ENCODE measurements at regions not wholly inside any gene's neighbourhood (a gene's known extent, or its start where the extent isn't known, plus 50 kb on each side); places are given as distances from the start of the nearest gene placed in this dataset.

DNA sequence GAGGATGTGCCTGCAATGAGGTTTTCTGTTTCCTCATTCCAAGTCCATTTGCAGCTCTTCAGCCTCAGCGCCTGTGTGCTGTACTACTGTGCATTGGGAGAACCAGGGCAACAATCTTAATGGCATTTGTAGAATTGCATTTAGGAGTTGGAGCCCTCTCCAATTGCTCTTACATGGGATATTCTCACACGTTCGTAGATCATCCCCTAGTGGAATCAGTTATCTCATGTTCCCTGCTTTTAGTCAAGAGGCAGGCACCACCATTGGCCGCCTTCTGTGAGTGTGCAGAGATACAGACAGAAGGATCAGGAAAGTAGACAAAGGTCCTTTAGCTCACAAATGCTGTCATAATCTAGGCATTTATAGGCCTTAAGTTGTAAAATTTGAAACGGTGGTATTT lies 84.2 kb upstream of the RGS17 start:
- ChIA-PET CTCF (ENCODE audit: low intra/inter-chr PET ratio, low total read pairs) (no interaction called here), POLR2A (no interaction called here)
- no peak for TF ChIP-seq BRD4 (CRISPR knock-in tag; IDR thresholded peaks at IDR 0.05)
- WGBS (ENCODE audit: low lambda C conversion rate), result 3% methylated on average over 5 of the region's 5 CpGs
- no peak for FAIRE-seq
- peak; percentile 32; the same call in 1 of the 3 replicates for ATAC-seq
- Histone ChIP-seq H3K27me3 (ENCODE audit: control insufficient read depth in 1 of 2, insufficient read depth in 2 of 2, low read length in 2 of 2) (no peaks in the 10 kb centered on the region), H3K27ac (ENCODE audit: extremely low read length, insufficient read depth, low read length) (no peak overlapping the region), H3K4me1 (ENCODE audit: insufficient read depth, low read length) (no peaks in the 10 kb centered on the region), H2AFZ (ENCODE audit: low read length) (no peak overlapping the region), H3K36me3 (replicated peaks in 1 of 2; ENCODE audit: control insufficient read depth in 1 of 2, insufficient read depth in 2 of 2, low read length in 2 of 2) (no peaks in the 10 kb centered on the region), H3K9me3 (ENCODE audit: low read length) (no peaks in the 10 kb centered on the region), H3K4me2 (ENCODE audit: low read depth, low read length) (no peak overlapping the region), H3K9ac (ENCODE audit: insufficient read depth, low read depth, low read length) (no peak overlapping the region), H3K79me2 (ENCODE audit: insufficient read depth, low read length) (no peaks in the 10 kb centered on the region), H4K20me1 (ENCODE audit: insufficient read depth, low read length) (no peaks in the 10 kb centered on the region), H3K4me3 (replicated peaks in 1 of 3; ENCODE audit: insufficient read depth in 1 of 3, low read depth in 2 of 3, low read length in 3 of 3) (no peak overlapping the region)
- intact Hi-C loops (cut with micrococcal nuclease; ENCODE audit: unreplicated experiment) (no loop called here), in situ Hi-C loops (cut with HindIII; ENCODE audit: extremely low pct_ligation_motif_present, low pct_unique_long_range_greater_than_20kb) (no loop called here)
- BruUV-seq (replicated peaks), result no TSS peak
- DNase-seq (ENCODE audit: low spot score), result no peak

DNA sequence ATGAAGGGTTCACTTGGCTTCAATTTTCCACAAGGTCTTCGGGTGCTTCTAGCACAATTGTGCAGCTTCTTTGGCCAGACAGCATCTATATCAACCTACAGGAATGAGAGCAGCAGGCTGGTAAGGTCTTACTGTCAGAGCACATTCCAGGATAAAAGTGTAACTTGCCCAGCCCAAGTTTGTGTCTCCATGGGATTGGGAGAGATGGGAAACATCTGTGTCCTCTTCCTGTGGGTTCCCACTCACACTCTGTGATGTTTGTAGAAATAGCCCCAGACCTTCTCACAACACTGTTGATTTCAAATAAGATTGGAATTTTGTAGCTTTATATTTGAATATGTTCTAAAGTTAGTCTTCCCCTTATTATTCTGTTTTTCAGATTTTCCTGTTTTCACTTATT lies 83.4 kb upstream of the RGS17 start:
- ATAC-seq (no peak), FAIRE-seq (no peak), DNase-seq (ENCODE audit: low spot score) (no peak)
- CTCF ChIA-PET (ENCODE audit: low intra/inter-chr PET ratio, low total read pairs), result no interaction called here
- WGBS (ENCODE audit: low lambda C conversion rate), result 0% methylated on average over 1 of the region's 1 CpG
- no peaks in the 10 kb centered on the region for H3K9me3 ChIP-seq (ENCODE audit: low read length)
- no peak overlapping the region for H3K9ac ChIP-seq (ENCODE audit: insufficient read depth, low read depth, low read length)
- H2AFZ ChIP-seq (ENCODE audit: low read length), result no peak overlapping the region
- H4K20me1 ChIP-seq (ENCODE audit: insufficient read depth, low read length), result no peaks in the 10 kb centered on the region
- POLR2A ChIA-PET, result no interaction called here
- no peak overlapping the region for H3K4me2 ChIP-seq (ENCODE audit: low read depth, low read length)
- no peaks in the 10 kb centered on the region for H3K27me3 ChIP-seq (ENCODE audit: control insufficient read depth in 1 of 2, insufficient read depth in 2 of 2, low read length in 2 of 2)
- intact Hi-C loops (cut with micrococcal nuclease; ENCODE audit: unreplicated experiment), result no loop called here
- no peak overlapping the region for H3K4me3 ChIP-seq (replicated peaks in 1 of 3; ENCODE audit: insufficient read depth in 1 of 3, low read depth in 2 of 3, low read length in 3 of 3)
- no TSS peak for BruUV-seq (replicated peaks)
- H3K4me1 ChIP-seq (ENCODE audit: insufficient read depth, low read length), result no peaks in the 10 kb centered on the region
- no peaks in the 10 kb centered on the region for H3K36me3 ChIP-seq (replicated peaks in 1 of 2; ENCODE audit: control insufficient read depth in 1 of 2, insufficient read depth in 2 of 2, low read length in 2 of 2)
- no peaks in the 10 kb centered on the region for H3K79me2 ChIP-seq (ENCODE audit: insufficient read depth, low read length)
- in situ Hi-C loops (cut with HindIII; ENCODE audit: extremely low pct_ligation_motif_present, low pct_unique_long_range_greater_than_20kb), result no loop called here
- no peak overlapping the region for H3K27ac ChIP-seq (ENCODE audit: extremely low read length, insufficient read depth, low read length)
- TF ChIP-seq JUND (CRISPR knock-in tag; IDR thresholded peaks at IDR 0.05) (no peak), PAWR (CRISPR knock-in tag; IDR thresholded peaks at IDR 0.05; ENCODE audit: borderline replicate concordance) (no peak), GATAD1 (CRISPR knock-in tag; IDR thresholded peaks at IDR 0.05) (no peak), SPEN (CRISPR knock-in tag; IDR thresholded peaks at IDR 0.05; ENCODE audit: low read depth) (no peak), THYN1 (CRISPR knock-in tag; IDR thresholded peaks at IDR 0.05; ENCODE audit: borderline replicate concordance, low read depth) (no peak), KLF9 (CRISPR knock-in tag; IDR thresholded peaks at IDR 0.05; ENCODE audit: low read depth) (no peak), CHD2 (IDR thresholded peaks at IDR 0.05; ENCODE audit: low read depth, low read length) (no peak), NFE2L2 (IDR thresholded peaks at IDR 0.05; ENCODE audit: low read length) (no peak)
- TF ChIP-seq, protein P1, sequence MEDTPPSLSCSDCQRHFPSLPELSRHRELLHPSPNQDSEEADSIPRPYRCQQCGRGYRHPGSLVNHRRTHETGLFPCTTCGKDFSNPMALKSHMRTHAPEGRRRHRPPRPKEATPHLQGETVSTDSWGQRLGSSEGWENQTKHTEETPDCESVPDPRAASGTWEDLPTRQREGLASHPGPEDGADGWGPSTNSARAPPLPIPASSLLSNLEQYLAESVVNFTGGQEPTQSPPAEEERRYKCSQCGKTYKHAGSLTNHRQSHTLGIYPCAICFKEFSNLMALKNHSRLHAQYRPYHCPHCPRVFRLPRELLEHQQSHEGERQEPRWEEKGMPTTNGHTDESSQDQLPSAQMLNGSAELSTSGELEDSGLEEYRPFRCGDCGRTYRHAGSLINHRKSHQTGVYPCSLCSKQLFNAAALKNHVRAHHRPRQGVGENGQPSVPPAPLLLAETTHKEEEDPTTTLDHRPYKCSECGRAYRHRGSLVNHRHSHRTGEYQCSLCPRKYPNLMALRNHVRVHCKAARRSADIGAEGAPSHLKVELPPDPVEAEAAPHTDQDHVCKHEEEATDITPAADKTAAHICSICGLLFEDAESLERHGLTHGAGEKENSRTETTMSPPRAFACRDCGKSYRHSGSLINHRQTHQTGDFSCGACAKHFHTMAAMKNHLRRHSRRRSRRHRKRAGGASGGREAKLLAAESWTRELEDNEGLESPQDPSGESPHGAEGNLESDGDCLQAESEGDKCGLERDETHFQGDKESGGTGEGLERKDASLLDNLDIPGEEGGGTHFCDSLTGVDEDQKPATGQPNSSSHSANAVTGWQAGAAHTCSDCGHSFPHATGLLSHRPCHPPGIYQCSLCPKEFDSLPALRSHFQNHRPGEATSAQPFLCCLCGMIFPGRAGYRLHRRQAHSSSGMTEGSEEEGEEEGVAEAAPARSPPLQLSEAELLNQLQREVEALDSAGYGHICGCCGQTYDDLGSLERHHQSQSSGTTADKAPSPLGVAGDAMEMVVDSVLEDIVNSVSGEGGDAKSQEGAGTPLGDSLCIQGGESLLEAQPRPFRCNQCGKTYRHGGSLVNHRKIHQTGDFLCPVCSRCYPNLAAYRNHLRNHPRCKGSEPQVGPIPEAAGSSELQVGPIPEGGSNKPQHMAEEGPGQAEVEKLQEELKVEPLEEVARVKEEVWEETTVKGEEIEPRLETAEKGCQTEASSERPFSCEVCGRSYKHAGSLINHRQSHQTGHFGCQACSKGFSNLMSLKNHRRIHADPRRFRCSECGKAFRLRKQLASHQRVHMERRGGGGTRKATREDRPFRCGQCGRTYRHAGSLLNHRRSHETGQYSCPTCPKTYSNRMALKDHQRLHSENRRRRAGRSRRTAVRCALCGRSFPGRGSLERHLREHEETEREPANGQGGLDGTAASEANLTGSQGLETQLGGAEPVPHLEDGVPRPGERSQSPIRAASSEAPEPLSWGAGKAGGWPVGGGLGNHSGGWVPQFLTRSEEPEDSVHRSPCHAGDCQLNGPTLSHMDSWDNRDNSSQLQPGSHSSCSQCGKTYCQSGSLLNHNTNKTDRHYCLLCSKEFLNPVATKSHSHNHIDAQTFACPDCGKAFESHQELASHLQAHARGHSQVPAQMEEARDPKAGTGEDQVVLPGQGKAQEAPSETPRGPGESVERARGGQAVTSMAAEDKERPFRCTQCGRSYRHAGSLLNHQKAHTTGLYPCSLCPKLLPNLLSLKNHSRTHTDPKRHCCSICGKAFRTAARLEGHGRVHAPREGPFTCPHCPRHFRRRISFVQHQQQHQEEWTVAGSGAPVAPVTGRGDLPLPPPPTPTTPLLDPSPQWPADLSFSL (CRISPR knock-in tag; IDR thresholded peaks at IDR 0.05), result no peak
